ENCODE measurements at regions not wholly inside any gene's neighbourhood (a gene's known extent, or its start where the extent isn't known, plus 50 kb on each side); places are given as distances from the start of the nearest gene placed in this dataset.

DNA sequence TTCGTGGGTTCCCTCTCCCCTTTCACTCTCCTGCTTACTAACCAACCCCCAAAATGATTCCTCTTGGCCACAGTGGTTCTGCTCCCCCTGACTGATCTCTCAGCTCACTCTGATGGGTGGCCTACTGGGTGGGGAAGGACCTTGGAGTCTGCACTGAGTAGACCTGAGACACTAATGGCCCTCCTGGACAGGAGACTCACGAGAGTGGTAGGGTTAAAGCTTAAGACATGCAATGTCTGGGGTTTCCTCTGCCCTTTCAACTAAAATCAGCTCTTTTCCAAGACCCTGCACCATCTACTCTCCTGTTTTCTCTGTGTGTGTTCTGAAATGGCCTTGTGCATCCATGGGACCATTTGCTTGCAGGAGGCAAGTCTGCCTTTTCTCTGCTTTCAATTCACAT lies 631.4 kb downstream of the ACTR3B start:
- no peak overlapping the region for H3K27ac ChIP-seq (ENCODE audit: extremely low read length, insufficient read depth, low read length)
- H3K4me2 ChIP-seq (ENCODE audit: low read depth, low read length): no peak overlapping the region
- TF ChIP-seq RAD21 (CRISPR knock-in tag; IDR thresholded peaks at IDR 0.05): no peak
- no peak for TF ChIP-seq STAG1 (CRISPR knock-in tag; IDR thresholded peaks at IDR 0.05)
- no peak for TF ChIP-seq ZKSCAN8 (CRISPR knock-in tag; IDR thresholded peaks at IDR 0.05; ENCODE audit: borderline replicate concordance)
- no peak for TF ChIP-seq SMARCC2 (IDR thresholded peaks at IDR 0.05)
- no peak for TF ChIP-seq ZNF543 (CRISPR knock-in tag; IDR thresholded peaks at IDR 0.05)
- TF ChIP-seq CHD2 (IDR thresholded peaks at IDR 0.05; ENCODE audit: low read depth, low read length): no peak
- TF ChIP-seq KMT2B (CRISPR knock-in tag; IDR thresholded peaks at IDR 0.05): no peak
- TF ChIP-seq HNRNPLL (IDR thresholded peaks at IDR 0.05; ENCODE audit: low read depth, low read length, poor library complexity, severe bottlenecking): no peak
- no peak for TF ChIP-seq SIX1 (CRISPR knock-in tag; IDR thresholded peaks at IDR 0.05; ENCODE audit: borderline replicate concordance)
- no peak for TF ChIP-seq ETS1 (CRISPR knock-in tag; IDR thresholded peaks at IDR 0.05)
- no peak for TF ChIP-seq PLRG1 (conservative IDR thresholded peaks at IDR 0.05)
- no peak for TF ChIP-seq RARG (CRISPR knock-in tag; IDR thresholded peaks at IDR 0.05; ENCODE audit: low read depth)
- no peak for TF ChIP-seq KLF6 (CRISPR knock-in tag; IDR thresholded peaks at IDR 0.05)
- TF ChIP-seq TMF1 (CRISPR knock-in tag; IDR thresholded peaks at IDR 0.05; ENCODE audit: low read depth): no peak
- no peak for TF ChIP-seq POLR2G (IDR thresholded peaks at IDR 0.05; ENCODE audit: low read depth, low read length)
- TF ChIP-seq ZNF788 (CRISPR knock-in tag; IDR thresholded peaks at IDR 0.05; ENCODE audit: borderline replicate concordance): no peak
- no peak for TF ChIP-seq TEAD2 (CRISPR knock-in tag; IDR thresholded peaks at IDR 0.05)
- peaks cover 88% of the 10 kb centered on the region for H3K9me3 ChIP-seq (ENCODE audit: low read length)
- H4K20me1 ChIP-seq (ENCODE audit: insufficient read depth, low read length): no peaks in the 10 kb centered on the region
- no peaks in the 10 kb centered on the region for H3K27me3 ChIP-seq (ENCODE audit: control insufficient read depth in 1 of 2, insufficient read depth in 2 of 2, low read length in 2 of 2)
- ChIA-PET CTCF (ENCODE audit: low intra/inter-chr PET ratio, low total read pairs) (no interaction called here), POLR2A (no interaction called here)
- intact Hi-C loops (cut with micrococcal nuclease; ENCODE audit: unreplicated experiment) (no loop called here), in situ Hi-C loops (cut with HindIII; ENCODE audit: extremely low pct_ligation_motif_present, low pct_unique_long_range_greater_than_20kb) (no loop called here)
- FAIRE-seq (no peak), ATAC-seq (no peak), DNase-seq (ENCODE audit: low spot score) (no peak)
- H2AFZ ChIP-seq (ENCODE audit: low read length): no peak overlapping the region
- H3K4me1 ChIP-seq (ENCODE audit: insufficient read depth, low read length): no peaks in the 10 kb centered on the region
- no TSS peak for BruUV-seq (replicated peaks)
- H3K79me2 ChIP-seq (ENCODE audit: insufficient read depth, low read length): no peaks in the 10 kb centered on the region
- no peak overlapping the region for H3K4me3 ChIP-seq (replicated peaks in 1 of 3; ENCODE audit: insufficient read depth in 1 of 3, low read depth in 2 of 3, low read length in 3 of 3)
- 0% methylated on average over 2 of the region's 2 CpGs for WGBS (ENCODE audit: low lambda C conversion rate)
- no peak overlapping the region for H3K9ac ChIP-seq (ENCODE audit: insufficient read depth, low read depth, low read length)
- no peaks in the 10 kb centered on the region for H3K36me3 ChIP-seq (replicated peaks in 1 of 2; ENCODE audit: control insufficient read depth in 1 of 2, insufficient read depth in 2 of 2, low read length in 2 of 2)
